ENCODE measurements at regions not wholly inside any gene's neighbourhood (a gene's known extent, or its start where the extent isn't known, plus 50 kb on each side); places are given as distances from the start of the nearest gene placed in this dataset.
A peak's percentile ranks its signal among the peaks of the same experiment; 100 is the strongest.

- Histone ChIP-seq H3K36me3 (no peaks in the 10 kb centered on the region), H3K4me3 (no peak overlapping the region), H3K9me3 (no peaks in the 10 kb centered on the region), H3K27ac (no peak overlapping the region), H3K4me1 (peaks cover 0 to 43% (median 16%) of the 10 kb centered on the region in 4 donors), H3K27me3 (no peaks in the 10 kb centered on the region)
- WGBS (ENCODE audit: insufficient coverage, low coverage, low lambda C conversion rate, missing lambda C conversion rate), result 79% methylated on average over 2 of the region's 20 CpGs
- TF ChIP-seq CTCF (IDR thresholded peaks at IDR 0.05) (no peak), POLR2A (IDR thresholded peaks at IDR 0.05) (no peak)
- no peak for ATAC-seq
- intact Hi-C loops (cut with DNase I), result no loop called here
- DNase-seq, result peak in 1 of 3 donors; percentile 46
These were observed 102.0 kb downstream of the CRYAA start for GRCh38 chr21:43270800-43271301.

GRCh38 chr21:43269957-43270705 is 101.3 kb downstream of the CRYAA start:
- no peaks in the 10 kb centered on the region for H3K9me3 ChIP-seq
- peaks cover 0 to 43% (median 15%) of the 10 kb centered on the region in 4 donors for H3K4me1 ChIP-seq
- no peaks in the 10 kb centered on the region for H3K27me3 ChIP-seq
- 48% methylated on average over 12 of the region's 20 CpGs for WGBS (ENCODE audit: insufficient coverage, low coverage, low lambda C conversion rate, missing lambda C conversion rate)
- no peak overlapping the region for H3K4me3 ChIP-seq
- DNase-seq, result no peak
- no peaks in the 10 kb centered on the region for H3K36me3 ChIP-seq
- intact Hi-C loops (cut with DNase I), result no loop called here
- no peak overlapping the region for H3K27ac ChIP-seq
- TF ChIP-seq POLR2A (IDR thresholded peaks at IDR 0.05), result no peak
- ATAC-seq, result no peak

- peak in 1 of 3 donors; percentile 55 for DNase-seq
- intact Hi-C loops (cut with DNase I), result no loop called here
These were observed 100.6 kb downstream of the CRYAA start for GRCh38 chr21:43269440-43269839.

GRCh38 chr21:43268804-43269186 is 100.0 kb downstream of the CRYAA start:
- intact Hi-C loops (cut with DNase I), result no loop called here

More at GRCh38 chr21:43269440-43269839, 100.6 kb downstream of the CRYAA start:
- Histone ChIP-seq H3K27me3 (no peaks in the 10 kb centered on the region), H3K4me1 (peaks cover 0 to 37% (median 11%) of the 10 kb centered on the region in 4 donors), H3K9me3 (no peaks in the 10 kb centered on the region), H3K4me3 (no peak overlapping the region), H3K27ac (no peak overlapping the region), H3K36me3 (no peaks in the 10 kb centered on the region)
- no peak for TF ChIP-seq POLR2A (IDR thresholded peaks at IDR 0.05)
- TF ChIP-seq CTCF (IDR thresholded peaks at IDR 0.05), result peak in 3 of 4 donors; percentile 15 to 24 (median 16)
- 30% methylated on average over 4 of the region's 10 CpGs for WGBS (ENCODE audit: insufficient coverage, low coverage, low lambda C conversion rate, missing lambda C conversion rate)
- peak in 3 of 4 donors; percentile 2 to 47 (median 23) for ATAC-seq

More at GRCh38 chr21:43268804-43269186, 100.0 kb downstream of the CRYAA start:
- no peak for ATAC-seq
- Histone ChIP-seq H3K27me3 (no peaks in the 10 kb centered on the region), H3K27ac (no peak overlapping the region), H3K4me3 (no peak overlapping the region), H3K4me1 (peaks cover 0 to 30% (median 9%) of the 10 kb centered on the region in 4 donors), H3K36me3 (no peaks in the 10 kb centered on the region), H3K9me3 (no peaks in the 10 kb centered on the region)
- 100% methylated on average over 1 of the region's 12 CpGs for WGBS (ENCODE audit: insufficient coverage, low coverage, low lambda C conversion rate, missing lambda C conversion rate)
- peak in 1 of 3 donors; percentile 48 for DNase-seq
- TF ChIP-seq POLR2A (IDR thresholded peaks at IDR 0.05) (no peak), CTCF (IDR thresholded peaks at IDR 0.05) (no peak)
